HL-60 (cell line): ENCODE measurements at regions not wholly inside any gene's neighbourhood (a gene's known extent, or its start where the extent isn't known, plus 50 kb on each side); places are given as distances from the start of the nearest gene placed in this dataset.

Experiments
- DNase-seq, 2 experiments: peaks; one replicate each; pipeline ENCODE4 v3.0.0-alpha.2; 2010 to 2020; ENCODE audit warnings: low read depth in 1 of 2, low spot score in 1 of 2
- H3K27ac ChIP-seq: fragments of 250-450 bp; sonication (Bioruptor Pico); replicated peaks from 2 replicates; pipeline ENCODE4 v1.5.1; 2020; ENCODE audit warnings: mild to moderate bottlenecking, moderate library complexity
- H3K27me3 ChIP-seq: fragments of 250-450 bp; sonication (Bioruptor Pico); 2 replicates; pipeline ENCODE4 v1.5.1; 2021; ENCODE audit warnings: mild to moderate bottlenecking, moderate library complexity; ENCODE audit not compliant: insufficient read depth, poor library complexity, severe bottlenecking
- H3K4me3 ChIP-seq: replicated peaks from 2 replicates; pipeline ENCODE4 v1.5.1; 2011; ENCODE audit warnings: mild to moderate bottlenecking, control low read depth, low read length; ENCODE audit not compliant: insufficient read depth
- CTCF ChIP-seq: IDR thresholded peaks from one replicate; pipeline ENCODE4 v1.5.1; 2011; ENCODE audit warnings: low read length, control low read depth, inconsistent platforms; ENCODE audit not compliant: insufficient read depth
- GABPA ChIP-seq: IDR thresholded peaks from 2 replicates; pipeline ENCODE4 v1.6.1; 2012; ENCODE audit warnings: low read depth
- POLR2AphosphoS5 ChIP-seq: IDR thresholded peaks from 2 replicates; pipeline ENCODE4 v1.6.1; 2012; ENCODE audit warnings: low read depth
- REST ChIP-seq: IDR thresholded peaks from 2 replicates; pipeline ENCODE4 v1.6.1; 2012; ENCODE audit warnings: low read depth; ENCODE audit not compliant: insufficient replicate concordance
- SPI1 ChIP-seq: IDR thresholded peaks from 2 replicates; pipeline ENCODE4 v1.6.1; 2012; ENCODE audit warnings: low read depth, mild to moderate bottlenecking, borderline replicate concordance

GRCh38 chr13:78841358-78841963 lies 182.5 kb upstream of the OBI1 start:
- Histone ChIP-seq H3K27me3 (no peaks in the 10 kb centered on the region), H3K27ac (no peak overlapping the region), H3K4me3 (no peak overlapping the region)
- TF ChIP-seq REST, result no peak
- no peak for TF ChIP-seq CTCF
- no peak for TF ChIP-seq GABPA
- no peak for TF ChIP-seq POLR2AphosphoS5
- no peak for TF ChIP-seq SPI1
- no peak for DNase-seq

GRCh38 chr13:78836238-78836784 lies 177.4 kb upstream of the OBI1 start:
- no peak overlapping the region for H3K27ac ChIP-seq
- H3K4me3 ChIP-seq, result no peak overlapping the region
- TF ChIP-seq POLR2AphosphoS5 (no peak), REST (no peak)
- no peak for DNase-seq
- H3K27me3 ChIP-seq, result no peaks in the 10 kb centered on the region

- DNase-seq, result no peak
- TF ChIP-seq REST (no peak), CTCF (no peak), GABPA (no peak), SPI1 (no peak), POLR2AphosphoS5 (no peak)
- Histone ChIP-seq H3K27ac (no peak overlapping the region), H3K4me3 (no peak overlapping the region), H3K27me3 (no peaks in the 10 kb centered on the region)
These were observed 173.5 kb upstream of the OBI1 start for GRCh38 chr13:78832461-78832860.
